NCI-H82 treated with DMSO at 0.1 percent for 48 hours (cell line): ENCODE measurements at regions not wholly inside any gene's neighbourhood (a gene's known extent, or its start where the extent isn't known, plus 50 kb on each side); places are given as distances from the start of the nearest gene placed in this dataset.

Experiments used
- DNase-seq: peaks from one replicate; lab custom pipeline; 2025; ENCODE audit not compliant: unreplicated experiment; lab: John Stamatoyannopoulos, UW

- DNase-seq = peak; percentile 94
These were observed 321.6 kb downstream of the AASDHPPT start for GRCh38 chr11:106399076-106399511.

GRCh38 chr11:106399624-106400023, 322.2 kb downstream of the AASDHPPT start:
- DNase-seq = no peak

GRCh38 chr11:106400949-106401570, 323.6 kb downstream of the AASDHPPT start:
- DNase-seq = no peak

GRCh38 chr11:106403751-106404150, 326.3 kb downstream of the AASDHPPT start:
- DNase-seq = no peak

- DNase-seq = no peak
These were observed 331.8 kb downstream of the AASDHPPT start for GRCh38 chr11:106409222-106409621.

- no peak for DNase-seq
These were observed 332.2 kb downstream of the AASDHPPT start for GRCh38 chr11:106409671-106410070.

- DNase-seq = no peak
These were observed 333.4 kb downstream of the AASDHPPT start for GRCh38 chr11:106410902-106411301.

GRCh38 chr11:106413222-106413621, 335.8 kb downstream of the AASDHPPT start:
- no peak for DNase-seq

GRCh38 chr11:106415510-106415909, 338.0 kb downstream of the AASDHPPT start:
- no peak for DNase-seq

- no peak for DNase-seq
These were observed 341.3 kb downstream of the AASDHPPT start for GRCh38 chr11:106418791-106419190.

GRCh38 chr11:106420048-106420665, 342.7 kb downstream of the AASDHPPT start:
- DNase-seq = no peak

GRCh38 chr11:106420686-106421085, 343.2 kb downstream of the AASDHPPT start:
- DNase-seq = no peak

GRCh38 chr11:106421676-106422292, 344.3 kb downstream of the AASDHPPT start:
- DNase-seq = peak; percentile 43

GRCh38 chr11:106422583-106422982, 345.1 kb downstream of the AASDHPPT start:
- DNase-seq = no peak

- DNase-seq = no peak
These were observed 346.6 kb downstream of the AASDHPPT start for GRCh38 chr11:106424111-106424510.

GRCh38 chr11:106425819-106426218, 348.4 kb downstream of the AASDHPPT start:
- no peak for DNase-seq

- no peak for DNase-seq
These were observed 349.2 kb downstream of the AASDHPPT start for GRCh38 chr11:106426696-106427095.

GRCh38 chr11:106427736-106428135, 350.3 kb downstream of the AASDHPPT start:
- DNase-seq = no peak

- DNase-seq = no peak
These were observed 364.6 kb downstream of the AASDHPPT start for GRCh38 chr11:106442032-106442431.

GRCh38 chr11:106446302-106446701, 368.8 kb downstream of the AASDHPPT start:
- no peak for DNase-seq

- DNase-seq = no peak
These were observed 369.5 kb downstream of the AASDHPPT start for GRCh38 chr11:106446955-106447354.

- no peak for DNase-seq
These were observed 370.2 kb downstream of the AASDHPPT start for GRCh38 chr11:106447631-106448191.
